Fibroblast of lung (primary cell): ENCODE measurements at regions not wholly inside any gene's neighbourhood (a gene's known extent, or its start where the extent isn't known, plus 50 kb on each side); places are given as distances from the start of the nearest gene placed in this dataset.

ENCODE experiments used
- DNase-seq, 2 donors: peaks; one replicate each; pipeline versions ENCODE4 v3.0.0 to v3.0.0-alpha.2; 2010; ENCODE audit warnings: low read depth in 2 of 2
- H2AFZ ChIP-seq: 2 replicates; pipeline ENCODE4 v1.5.1; 2012; ENCODE audit warnings: low read length, control low read depth, inconsistent platforms
- H3K27ac ChIP-seq: 2 replicates; pipeline ENCODE4 v1.5.1; 2011; ENCODE audit warnings: low read length, control low read depth; ENCODE audit not compliant: insufficient read depth
- H3K27me3 ChIP-seq: 2 replicates; pipeline ENCODE4 v1.5.1; 2011; ENCODE audit warnings: mild to moderate bottlenecking, low read length; ENCODE audit not compliant: control insufficient read depth, insufficient read depth
- H3K36me3 ChIP-seq: 2 replicates; pipeline ENCODE4 v1.5.1; 2011; ENCODE audit warnings: low read length; ENCODE audit not compliant: control insufficient read depth, insufficient read depth
- H3K4me1 ChIP-seq: 2 replicates; pipeline ENCODE4 v1.5.1; 2011; ENCODE audit warnings: low read length; ENCODE audit not compliant: control insufficient read depth, insufficient read depth; ENCODE audit errors: extremely low read depth
- H3K4me2 ChIP-seq: 2 replicates; pipeline ENCODE4 v1.5.1; 2011; ENCODE audit warnings: low read length, control low read depth; ENCODE audit not compliant: insufficient read depth; ENCODE audit errors: extremely low read depth
- H3K4me3 ChIP-seq, 4 experiments: fragments of 200-600 bp in 1 of 4; sonication (generic) in 1 of 4; replicated peaks in 1 of 4; 2 replicates each; pipeline ENCODE4 v1.5.1; 2011 to 2016; ENCODE audit warnings: low read length in 4 of 4, low read depth in 3 of 4, mild to moderate bottlenecking in 3 of 4, control low read depth in 2 of 4, inconsistent platforms in 1 of 4, mixed read lengths in 1 of 4; ENCODE audit not compliant: insufficient read depth in 1 of 4; ENCODE audit errors: control extremely low read depth in 1 of 4
- H3K79me2 ChIP-seq: 2 replicates; pipeline ENCODE4 v1.5.1; 2012; ENCODE audit warnings: mild to moderate bottlenecking, low read length, inconsistent platforms; ENCODE audit not compliant: control insufficient read depth, insufficient read depth
- H3K9ac ChIP-seq: 2 replicates; pipeline ENCODE4 v1.5.1; 2011; ENCODE audit warnings: mild to moderate bottlenecking, low read length, control low read depth; ENCODE audit not compliant: insufficient read depth
- H3K9me3 ChIP-seq: 2 replicates; pipeline ENCODE4 v1.5.1; 2012; ENCODE audit warnings: low read depth, low read length; ENCODE audit not compliant: control insufficient read depth, insufficient read depth
- H4K20me1 ChIP-seq: 2 replicates; pipeline ENCODE4 v1.5.1; 2011; ENCODE audit warnings: low read length; ENCODE audit not compliant: control insufficient read depth, insufficient read depth; ENCODE audit errors: extremely low read depth
- CTCF ChIP-seq, 2 donors: IDR thresholded peaks in 1 of 2; conservative IDR thresholded peaks in 1 of 2; 1 replicate in 1 of 2; 2 replicates in 1 of 2; pipeline ENCODE4 v1.5.1; 2011 to 2012; ENCODE audit warnings: low read length in 2 of 2, control low read depth in 1 of 2, inconsistent platforms in 1 of 2, low read depth in 1 of 2, mild to moderate bottlenecking in 1 of 2
- EZH2 ChIP-seq: IDR thresholded peaks from 2 replicates; pipeline ENCODE4 v1.5.1; 2012; ENCODE audit warnings: low read length, control low read depth, mild to moderate bottlenecking; ENCODE audit errors: missing control alignments

DNA sequence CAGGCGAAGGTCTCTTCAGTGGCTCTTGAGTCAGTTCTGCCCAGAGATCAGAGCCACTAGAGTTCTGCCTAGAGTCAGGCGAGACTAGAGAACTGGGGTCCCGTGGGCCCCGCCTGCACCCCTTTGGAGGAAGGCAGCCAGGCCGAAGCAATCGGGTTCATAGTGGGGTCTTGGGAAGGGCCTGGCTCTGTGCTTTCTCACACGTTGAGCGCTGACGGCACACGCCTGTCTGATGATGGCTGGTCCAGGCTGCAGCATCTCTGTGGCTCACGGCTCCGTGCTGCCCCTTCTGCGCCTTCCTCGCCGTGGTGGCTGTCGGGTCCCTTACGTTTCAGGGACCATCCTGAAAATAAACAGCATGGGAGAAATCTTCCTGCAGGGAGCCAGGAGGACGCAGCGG is 78.3 kb upstream of the RNU6ATAC start:
- H3K9ac ChIP-seq, result no peak overlapping the region
- no peaks in the 10 kb centered on the region for H3K79me2 ChIP-seq
- H2AFZ ChIP-seq, result no peak overlapping the region
- no peak for TF ChIP-seq CTCF (conservative IDR thresholded peaks at IDR 0.05 in 1 of 2, IDR thresholded peaks at IDR 0.05 in 1 of 2; ENCODE audit: low read depth in 1 of 2, low read length in 2 of 2)
- no peak for TF ChIP-seq EZH2
- no peak overlapping the region for H3K4me2 ChIP-seq
- no peaks in the 10 kb centered on the region for H4K20me1 ChIP-seq
- no peak overlapping the region for H3K4me3 ChIP-seq
- H3K4me1 ChIP-seq, result no peaks in the 10 kb centered on the region
- peaks cover 3% of the 10 kb centered on the region for H3K27me3 ChIP-seq
- no peak for DNase-seq
- no peak overlapping the region for H3K27ac ChIP-seq
- H3K36me3 ChIP-seq, result no peaks in the 10 kb centered on the region
- no peaks in the 10 kb centered on the region for H3K9me3 ChIP-seq

GRCh38 chr9:134243778-134244467 is 79.6 kb upstream of the RNU6ATAC start:
- H2AFZ ChIP-seq, result no peak overlapping the region

DNA sequence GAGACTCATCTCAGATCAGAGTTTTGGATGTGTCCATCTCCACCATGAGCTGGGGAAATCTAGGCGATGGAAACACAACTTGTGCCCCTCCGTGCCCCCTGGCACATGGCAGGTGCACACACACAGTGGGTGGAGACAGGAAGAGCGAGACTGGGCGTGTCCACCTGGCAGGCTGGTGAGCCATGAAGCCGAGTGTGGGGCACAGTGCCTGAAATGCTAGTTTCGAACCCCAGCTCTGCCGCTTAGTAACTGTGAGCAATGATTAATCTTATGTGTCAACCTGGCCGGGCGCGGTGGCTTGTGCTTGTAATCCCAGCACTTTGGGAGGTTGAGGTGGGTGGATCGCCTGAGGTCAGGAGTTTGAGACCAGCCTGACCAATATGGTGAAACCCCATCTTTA is 80.8 kb upstream of the RNU6ATAC start:
- Histone ChIP-seq H3K79me2 (no peaks in the 10 kb centered on the region), H3K27me3 (no peaks in the 10 kb centered on the region), H4K20me1 (no peaks in the 10 kb centered on the region), H2AFZ (no peak overlapping the region), H3K4me1 (no peaks in the 10 kb centered on the region), H3K9ac (no peak overlapping the region), H3K36me3 (no peaks in the 10 kb centered on the region), H3K27ac (no peak overlapping the region), H3K4me3 (no peak overlapping the region), H3K4me2 (no peak overlapping the region), H3K9me3 (no peaks in the 10 kb centered on the region)
- no peak for DNase-seq
- TF ChIP-seq CTCF (conservative IDR thresholded peaks at IDR 0.05 in 1 of 2, IDR thresholded peaks at IDR 0.05 in 1 of 2; ENCODE audit: low read depth in 1 of 2, low read length in 2 of 2), result no peak
- TF ChIP-seq EZH2, result no peak

More at GRCh38 chr9:134243778-134244467, 79.6 kb upstream of the RNU6ATAC start:
- peaks cover 3% of the 10 kb centered on the region for H3K27me3 ChIP-seq
- no peaks in the 10 kb centered on the region for H3K79me2 ChIP-seq
- H3K9me3 ChIP-seq, result no peaks in the 10 kb centered on the region
- TF ChIP-seq EZH2 (no peak), CTCF (conservative IDR thresholded peaks at IDR 0.05 in 1 of 2, IDR thresholded peaks at IDR 0.05 in 1 of 2; ENCODE audit: low read depth in 1 of 2, low read length in 2 of 2) (no peak)
- no peak overlapping the region for H3K27ac ChIP-seq
- no peaks in the 10 kb centered on the region for H4K20me1 ChIP-seq
- H3K4me1 ChIP-seq, result no peaks in the 10 kb centered on the region
- no peaks in the 10 kb centered on the region for H3K36me3 ChIP-seq
- peak; percentile 5 to 12 for DNase-seq
- H3K4me3 ChIP-seq, result no peak overlapping the region
- no peak overlapping the region for H3K9ac ChIP-seq
- no peak overlapping the region for H3K4me2 ChIP-seq
